Embryonic facial prominence (tissue), 1 donor: ENCODE measurements at regions not wholly inside any gene's neighbourhood (a gene's known extent, or its start where the extent isn't known, plus 50 kb on each side); places are given as distances from the start of the nearest gene placed in this dataset.
"Not testable (repeated sequence)": the region's sequence is repeated elsewhere in the genome, so short reads cannot be mapped to it uniquely, and the experiment has no call there.

ENCODE experiments used
- DNase-seq: peaks from one replicate; pipeline ENCODE4 v3.0.0-alpha.2; 2016; ENCODE audit errors: extremely low spot score

- no peak for DNase-seq
These were observed 238.5 kb upstream of the ZNF385D start for GRCh38 chr3:21989341-21990042.

- no peak for DNase-seq
These were observed 240.1 kb upstream of the ZNF385D start for GRCh38 chr3:21991061-21991460.

- DNase-seq, result no peak
These were observed 244.1 kb upstream of the ZNF385D start for GRCh38 chr3:21995079-21995607.

- no peak for DNase-seq
These were observed 256.4 kb upstream of the ZNF385D start for GRCh38 chr3:22007368-22007767.

GRCh38 chr3:22010997-22011396, 260.0 kb upstream of the ZNF385D start:
- DNase-seq, result no peak

- DNase-seq, result no peak
These were observed 261.5 kb upstream of the ZNF385D start for GRCh38 chr3:22012471-22012870.

GRCh38 chr3:22013641-22014040, 262.6 kb upstream of the ZNF385D start:
- DNase-seq, result no peak

- DNase-seq, result no peak
These were observed 265.2 kb upstream of the ZNF385D start for GRCh38 chr3:22016197-22016596.

- DNase-seq, result not testable (repeated sequence)
These were observed 273.6 kb upstream of the ZNF385D start for GRCh38 chr3:22024638-22025037.

GRCh38 chr3:22029480-22029879, 278.5 kb upstream of the ZNF385D start:
- no peak for DNase-seq

GRCh38 chr3:22039161-22039560, 288.2 kb upstream of the ZNF385D start:
- no peak for DNase-seq

- DNase-seq, result no peak
These were observed 289.1 kb upstream of the ZNF385D start for GRCh38 chr3:22040150-22040549.

GRCh38 chr3:22045882-22046281, 294.9 kb upstream of the ZNF385D start:
- no peak for DNase-seq

GRCh38 chr3:22063500-22063899, 312.5 kb upstream of the ZNF385D start:
- DNase-seq, result no peak

- DNase-seq, result no peak
These were observed 317.6 kb upstream of the ZNF385D start for GRCh38 chr3:22068619-22069018.

- DNase-seq, result no peak
These were observed 337.2 kb upstream of the ZNF385D start for GRCh38 chr3:22088204-22088603.

GRCh38 chr3:22089284-22089683, 338.3 kb upstream of the ZNF385D start:
- no peak for DNase-seq

- DNase-seq, result no peak
These were observed 340.3 kb upstream of the ZNF385D start for GRCh38 chr3:22091329-22091728.

GRCh38 chr3:22098021-22098420, 347.0 kb upstream of the ZNF385D start:
- no peak for DNase-seq

GRCh38 chr3:22101351-22101750, 350.3 kb upstream of the ZNF385D start:
- no peak for DNase-seq

GRCh38 chr3:22101811-22102210, 350.8 kb upstream of the ZNF385D start:
- DNase-seq, result no peak

- no peak for DNase-seq
These were observed 352.4 kb upstream of the ZNF385D start for GRCh38 chr3:22103423-22103822.

GRCh38 chr3:22106213-22106896, 355.3 kb upstream of the ZNF385D start:
- DNase-seq, result no peak
